IPS-18a (cell line): ENCODE measurements at regions not wholly inside any gene's neighbourhood (a gene's known extent, or its start where the extent isn't known, plus 50 kb on each side); places are given as distances from the start of the nearest gene placed in this dataset.

ENCODE experiments used
- H3K27ac ChIP-seq: one replicate; pipeline ENCODE4 v1.5.1; 2013; ENCODE audit warnings: low read length
- H3K27me3 ChIP-seq: one replicate; pipeline ENCODE4 v1.6.1; 2013; ENCODE audit warnings: mild to moderate bottlenecking, low read length; ENCODE audit not compliant: control insufficient read depth, insufficient read depth
- H3K36me3 ChIP-seq: one replicate; pipeline ENCODE4 v1.6.1; 2013; ENCODE audit warnings: low read depth, low read length; ENCODE audit not compliant: control insufficient read depth
- H3K4me1 ChIP-seq: one replicate; pipeline ENCODE4 v1.6.1; 2013; ENCODE audit warnings: low read depth, low read length; ENCODE audit not compliant: control insufficient read depth
- H3K4me3 ChIP-seq: one replicate; pipeline ENCODE4 v1.5.1; 2013; ENCODE audit warnings: low read length
- H3K9ac ChIP-seq: one replicate; pipeline ENCODE4 v1.6.1; 2013; ENCODE audit warnings: mild to moderate bottlenecking, low read length, moderate library complexity
- H3K9me3 ChIP-seq: one replicate; pipeline ENCODE4 v1.6.1; 2013; ENCODE audit warnings: low read depth, low read length; ENCODE audit not compliant: control insufficient read depth

DNA sequence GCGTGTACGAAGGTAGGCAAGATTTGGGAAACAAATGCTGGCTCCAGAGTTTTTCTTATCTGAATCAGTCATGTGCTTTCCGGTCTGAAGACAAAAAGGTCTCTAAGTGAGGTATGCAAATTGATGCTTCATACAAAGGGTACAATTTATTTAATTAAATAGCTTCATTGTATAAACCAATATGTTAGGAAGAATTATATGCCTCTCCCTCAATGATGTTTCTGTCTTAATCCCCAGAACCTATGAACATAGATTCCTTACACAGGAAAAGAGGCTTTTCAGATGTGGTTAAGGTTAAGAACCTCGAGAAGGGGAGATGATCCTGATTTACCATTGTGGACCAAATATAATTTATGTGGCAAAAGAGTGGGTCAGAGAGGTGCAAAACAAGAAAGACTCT lies 543.5 kb upstream of the PCDH10 start:
- Histone ChIP-seq H3K36me3 (no peaks in the 10 kb centered on the region), H3K9ac (no peak overlapping the region), H3K9me3 (no peaks in the 10 kb centered on the region), H3K27ac (no peak overlapping the region), H3K4me3 (no peak overlapping the region), H3K27me3 (no peaks in the 10 kb centered on the region), H3K4me1 (no peaks in the 10 kb centered on the region)

- Histone ChIP-seq H3K27ac (no peak overlapping the region), H3K4me1 (no peaks in the 10 kb centered on the region), H3K4me3 (no peak overlapping the region), H3K27me3 (no peaks in the 10 kb centered on the region), H3K36me3 (no peaks in the 10 kb centered on the region), H3K9ac (no peak overlapping the region), H3K9me3 (no peaks in the 10 kb centered on the region)
Observed at GRCh38 chr4:132614682-132615081, 534.4 kb upstream of the PCDH10 start.

GRCh38 chr4:132619968-132620367 lies 529.1 kb upstream of the PCDH10 start:
- H3K27me3 ChIP-seq, result no peaks in the 10 kb centered on the region
- no peaks in the 10 kb centered on the region for H3K9me3 ChIP-seq
- no peaks in the 10 kb centered on the region for H3K36me3 ChIP-seq
- H3K4me3 ChIP-seq, result no peak overlapping the region
- no peak overlapping the region for H3K27ac ChIP-seq
- no peaks in the 10 kb centered on the region for H3K4me1 ChIP-seq
- H3K9ac ChIP-seq, result no peak overlapping the region

DNA sequence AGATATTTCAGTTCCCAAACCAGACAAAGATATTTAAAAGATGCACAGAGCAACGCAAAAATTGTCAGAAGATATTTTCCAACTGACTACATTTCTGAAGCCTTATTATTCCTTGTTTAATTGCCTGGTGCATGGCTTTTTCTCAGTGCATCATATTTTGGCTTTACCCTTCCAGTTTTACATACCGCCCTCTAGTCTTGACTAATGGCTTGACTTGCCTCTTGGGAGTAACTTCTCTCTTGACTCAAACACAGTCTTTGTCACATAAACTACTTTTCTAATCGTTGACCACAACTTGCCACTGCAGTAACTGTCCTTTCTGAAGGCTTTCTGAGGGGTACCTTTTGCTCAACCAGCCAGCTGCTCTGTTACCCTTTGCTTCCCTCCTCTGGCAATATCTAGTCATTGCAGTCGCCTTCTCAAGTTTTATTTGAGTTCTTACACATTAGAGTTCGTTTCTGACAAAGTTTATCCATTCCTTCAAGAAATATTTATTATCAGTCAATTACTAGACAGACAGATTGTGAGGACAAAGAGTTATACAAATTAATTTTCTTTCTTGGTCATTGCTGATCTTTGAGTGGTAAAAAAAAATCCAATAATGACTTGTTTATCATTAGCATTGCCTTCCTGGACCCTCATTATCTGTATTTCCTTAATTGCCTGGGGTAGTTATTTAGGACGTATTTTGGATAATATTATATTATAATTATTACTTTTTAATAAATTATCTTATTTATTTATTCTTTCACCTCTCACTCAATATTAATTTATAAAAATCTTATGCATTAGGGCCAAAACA lies 506.9 kb upstream of the PCDH10 start:
- H3K9ac ChIP-seq, result no peak overlapping the region
- H3K9me3 ChIP-seq, result no peaks in the 10 kb centered on the region
- H3K36me3 ChIP-seq, result no peaks in the 10 kb centered on the region
- H3K27ac ChIP-seq, result no peak overlapping the region
- H3K4me3 ChIP-seq, result no peak overlapping the region
- H3K27me3 ChIP-seq, result no peaks in the 10 kb centered on the region
- peaks cover 3% of the 10 kb centered on the region for H3K4me1 ChIP-seq

- no peaks in the 10 kb centered on the region for H3K27me3 ChIP-seq
- H3K9ac ChIP-seq, result no peak overlapping the region
- H3K9me3 ChIP-seq, result no peaks in the 10 kb centered on the region
- H3K4me1 ChIP-seq, result peaks cover 6% of the 10 kb centered on the region
- H3K27ac ChIP-seq, result no peak overlapping the region
- no peaks in the 10 kb centered on the region for H3K36me3 ChIP-seq
- H3K4me3 ChIP-seq, result no peak overlapping the region
Observed at GRCh38 chr4:132646186-132646585, 502.9 kb upstream of the PCDH10 start.

GRCh38 chr4:132651196-132651595 lies 497.9 kb upstream of the PCDH10 start:
- no peak overlapping the region for H3K4me3 ChIP-seq
- H3K36me3 ChIP-seq, result no peaks in the 10 kb centered on the region
- H3K9ac ChIP-seq, result no peak overlapping the region
- no peak overlapping the region for H3K27ac ChIP-seq
- no peaks in the 10 kb centered on the region for H3K9me3 ChIP-seq
- peaks cover 4% of the 10 kb centered on the region for H3K4me1 ChIP-seq
- H3K27me3 ChIP-seq, result no peaks in the 10 kb centered on the region

GRCh38 chr4:132660181-132660580 lies 488.9 kb upstream of the PCDH10 start:
- Histone ChIP-seq H3K9me3 (no peaks in the 10 kb centered on the region), H3K4me1 (peaks cover 3% of the 10 kb centered on the region), H3K9ac (no peak overlapping the region), H3K36me3 (no peaks in the 10 kb centered on the region), H3K27ac (no peak overlapping the region), H3K27me3 (no peaks in the 10 kb centered on the region), H3K4me3 (no peak overlapping the region)

- no peaks in the 10 kb centered on the region for H3K36me3 ChIP-seq
- no peaks in the 10 kb centered on the region for H3K9me3 ChIP-seq
- no peak overlapping the region for H3K4me3 ChIP-seq
- no peaks in the 10 kb centered on the region for H3K4me1 ChIP-seq
- H3K27me3 ChIP-seq, result no peaks in the 10 kb centered on the region
- no peak overlapping the region for H3K27ac ChIP-seq
- no peak overlapping the region for H3K9ac ChIP-seq
Observed at GRCh38 chr4:132662456-132662855, 486.6 kb upstream of the PCDH10 start.

- Histone ChIP-seq H3K9me3 (no peaks in the 10 kb centered on the region), H3K27me3 (no peaks in the 10 kb centered on the region), H3K36me3 (no peaks in the 10 kb centered on the region), H3K9ac (no peak overlapping the region), H3K4me3 (no peak overlapping the region), H3K4me1 (no peaks in the 10 kb centered on the region), H3K27ac (no peak overlapping the region)
Observed at GRCh38 chr4:132669786-132670185, 479.3 kb upstream of the PCDH10 start.

- no peaks in the 10 kb centered on the region for H3K36me3 ChIP-seq
- H3K4me1 ChIP-seq, result no peaks in the 10 kb centered on the region
- H3K9ac ChIP-seq, result no peak overlapping the region
- H3K9me3 ChIP-seq, result no peaks in the 10 kb centered on the region
- H3K27ac ChIP-seq, result no peak overlapping the region
- H3K27me3 ChIP-seq, result no peaks in the 10 kb centered on the region
- no peak overlapping the region for H3K4me3 ChIP-seq
Observed at GRCh38 chr4:132670557-132670956, 478.5 kb upstream of the PCDH10 start.

- Histone ChIP-seq H3K9me3 (peaks cover 15% of the 10 kb centered on the region), H3K27me3 (no peaks in the 10 kb centered on the region), H3K9ac (no peak overlapping the region), H3K4me1 (no peaks in the 10 kb centered on the region), H3K4me3 (no peak overlapping the region), H3K27ac (no peak overlapping the region), H3K36me3 (no peaks in the 10 kb centered on the region)
Observed at GRCh38 chr4:132683957-132684356, 465.1 kb upstream of the PCDH10 start.

DNA sequence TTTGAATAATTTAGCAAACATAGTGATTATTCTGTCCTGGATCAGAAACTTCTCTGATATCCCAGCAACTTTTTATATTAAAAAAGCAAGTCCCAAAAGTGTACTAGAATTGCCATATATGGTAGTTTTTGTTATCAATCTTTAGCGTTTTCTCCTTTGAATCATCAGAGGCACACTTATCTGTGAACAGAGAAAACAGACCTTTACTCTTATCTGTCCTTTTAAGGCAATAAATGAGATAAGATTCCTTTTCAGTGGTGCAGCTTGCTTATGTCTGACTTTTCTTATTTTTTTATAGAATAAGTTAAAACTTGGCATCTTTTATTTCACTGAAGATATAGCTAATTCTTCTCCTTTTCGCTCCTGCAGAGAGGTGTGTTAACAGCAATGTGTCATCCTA lies 458.1 kb upstream of the PCDH10 start:
- Histone ChIP-seq H3K9ac (no peak overlapping the region), H3K27ac (no peak overlapping the region), H3K36me3 (no peaks in the 10 kb centered on the region), H3K9me3 (peaks cover 3% of the 10 kb centered on the region), H3K4me3 (no peak overlapping the region), H3K27me3 (no peaks in the 10 kb centered on the region), H3K4me1 (no peaks in the 10 kb centered on the region)
